Breast epithelium (tissue), 3 donors: ENCODE measurements at regions not wholly inside any gene's neighbourhood (a gene's known extent, or its start where the extent isn't known, plus 50 kb on each side); places are given as distances from the start of the nearest gene placed in this dataset.

Experiments
- POLR2A ChIP-seq: fragments of 450-650 bp; IDR thresholded peaks from one replicate; pipeline ENCODE4 v1.6.1; 2016; ENCODE audit warnings: antibody characterized with exemption, mild to moderate bottlenecking, moderate library complexity
- POLR2AphosphoS5 ChIP-seq, 3 donors: sonication (generic); formaldehyde crosslinking; IDR thresholded peaks; one replicate each; pipeline ENCODE4 v1.6.1; 2017; ENCODE audit warnings: antibody characterized with exemption in 3 of 3
- TF ChIP-seq, protein P1 (sequence below), 3 donors: fragments of 450-650 bp; IDR thresholded peaks; one replicate each; pipeline ENCODE4 v1.5.1; 2016 to 2017; ENCODE audit warnings: antibody characterized with exemption in 3 of 3, mild to moderate bottlenecking in 3 of 3, moderate library complexity in 3 of 3

DNA sequence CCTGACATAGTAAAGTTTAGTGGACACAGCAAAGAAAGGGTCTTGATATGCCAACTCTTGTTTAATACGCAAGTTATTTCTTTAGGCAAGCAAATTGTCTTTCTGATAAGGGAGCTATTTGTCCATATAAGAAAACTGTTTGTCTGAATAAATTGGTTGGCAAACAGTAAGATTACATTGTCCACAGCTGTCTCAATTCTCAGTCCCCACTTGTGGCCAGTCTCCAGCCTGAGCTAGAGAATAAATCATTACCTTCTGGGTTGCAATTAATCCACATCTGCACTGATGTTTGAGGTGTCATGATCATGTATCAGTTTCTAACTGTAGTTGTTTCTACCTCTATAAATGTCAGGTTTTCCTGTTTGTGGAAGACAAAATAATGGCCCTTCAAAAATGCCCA, 60.0 kb upstream of the TNR start:
- TF ChIP-seq, protein P1, sequence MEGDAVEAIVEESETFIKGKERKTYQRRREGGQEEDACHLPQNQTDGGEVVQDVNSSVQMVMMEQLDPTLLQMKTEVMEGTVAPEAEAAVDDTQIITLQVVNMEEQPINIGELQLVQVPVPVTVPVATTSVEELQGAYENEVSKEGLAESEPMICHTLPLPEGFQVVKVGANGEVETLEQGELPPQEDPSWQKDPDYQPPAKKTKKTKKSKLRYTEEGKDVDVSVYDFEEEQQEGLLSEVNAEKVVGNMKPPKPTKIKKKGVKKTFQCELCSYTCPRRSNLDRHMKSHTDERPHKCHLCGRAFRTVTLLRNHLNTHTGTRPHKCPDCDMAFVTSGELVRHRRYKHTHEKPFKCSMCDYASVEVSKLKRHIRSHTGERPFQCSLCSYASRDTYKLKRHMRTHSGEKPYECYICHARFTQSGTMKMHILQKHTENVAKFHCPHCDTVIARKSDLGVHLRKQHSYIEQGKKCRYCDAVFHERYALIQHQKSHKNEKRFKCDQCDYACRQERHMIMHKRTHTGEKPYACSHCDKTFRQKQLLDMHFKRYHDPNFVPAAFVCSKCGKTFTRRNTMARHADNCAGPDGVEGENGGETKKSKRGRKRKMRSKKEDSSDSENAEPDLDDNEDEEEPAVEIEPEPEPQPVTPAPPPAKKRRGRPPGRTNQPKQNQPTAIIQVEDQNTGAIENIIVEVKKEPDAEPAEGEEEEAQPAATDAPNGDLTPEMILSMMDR (IDR thresholded peaks at IDR 0.05), result no peak
- TF ChIP-seq POLR2A, result no peak
- TF ChIP-seq POLR2AphosphoS5 (IDR thresholded peaks at IDR 0.05), result no peak
